GM18499 (cell line): ENCODE measurements at regions not wholly inside any gene's neighbourhood (a gene's known extent, or its start where the extent isn't known, plus 50 kb on each side); places are given as distances from the start of the nearest gene placed in this dataset.

Experiments
- ATAC-seq: cut with Tn5 transposase; IDR thresholded peaks from one replicate; pipeline ENCODE4 v1.9.1; 2021; ENCODE audit warnings: moderate number of reproducible peaks; ENCODE audit not compliant: insufficient read depth, unreplicated experiment

- ATAC-seq: no peak
Measured at GRCh38 chr4:141395246-141395830, 174.6 kb downstream of the ZNF330 start.

GRCh38 chr4:141395919-141396318, 175.2 kb downstream of the ZNF330 start:
- ATAC-seq: no peak

DNA sequence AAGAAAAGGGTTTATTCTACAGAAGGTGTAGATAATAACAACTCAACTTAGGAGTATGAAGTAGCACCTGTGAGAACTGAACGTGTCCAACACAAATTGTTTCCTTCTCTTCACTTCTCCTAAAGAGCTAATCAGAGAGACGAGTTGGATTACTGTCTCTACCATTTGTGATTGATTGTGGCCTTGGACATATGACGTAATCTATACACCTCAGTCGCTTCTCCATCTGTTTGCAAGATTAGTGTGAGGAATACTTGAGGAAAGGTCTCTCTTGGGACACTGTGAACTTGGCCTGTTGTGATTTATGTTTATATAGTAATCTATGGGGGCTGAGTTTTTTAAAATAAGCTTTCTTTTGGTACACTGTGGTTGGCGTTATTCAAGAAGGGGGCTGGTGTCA, 182.0 kb downstream of the ZNF330 start:
- ATAC-seq: no peak

- ATAC-seq: no peak
Measured at GRCh38 chr4:141403782-141404181, 183.1 kb downstream of the ZNF330 start.

GRCh38 chr4:141406237-141406636, 185.5 kb downstream of the ZNF330 start:
- ATAC-seq: no peak

DNA sequence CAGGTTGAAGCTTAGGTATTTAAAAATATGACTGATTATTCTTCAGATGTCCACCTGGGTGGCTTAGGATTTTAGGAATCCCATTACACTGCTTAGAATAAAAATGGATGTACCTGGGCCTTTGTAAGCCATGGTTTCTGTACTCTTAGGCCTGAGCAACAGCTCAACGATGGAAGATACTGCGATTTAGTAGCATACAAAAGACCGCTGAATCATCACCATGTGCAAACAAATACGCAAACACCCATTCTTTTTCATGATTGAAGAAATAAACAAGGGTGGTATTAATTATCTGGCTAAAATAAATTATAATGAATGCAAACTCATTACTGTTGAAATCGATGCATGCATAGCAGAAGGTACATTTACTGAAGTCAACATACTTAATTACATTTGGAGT, 188.9 kb downstream of the ZNF330 start:
- ATAC-seq: no peak

GRCh38 chr4:141410839-141411238, 190.1 kb downstream of the ZNF330 start:
- no peak for ATAC-seq

- ATAC-seq: no peak
Measured at GRCh38 chr4:141411936-141412335, 191.2 kb downstream of the ZNF330 start.

DNA sequence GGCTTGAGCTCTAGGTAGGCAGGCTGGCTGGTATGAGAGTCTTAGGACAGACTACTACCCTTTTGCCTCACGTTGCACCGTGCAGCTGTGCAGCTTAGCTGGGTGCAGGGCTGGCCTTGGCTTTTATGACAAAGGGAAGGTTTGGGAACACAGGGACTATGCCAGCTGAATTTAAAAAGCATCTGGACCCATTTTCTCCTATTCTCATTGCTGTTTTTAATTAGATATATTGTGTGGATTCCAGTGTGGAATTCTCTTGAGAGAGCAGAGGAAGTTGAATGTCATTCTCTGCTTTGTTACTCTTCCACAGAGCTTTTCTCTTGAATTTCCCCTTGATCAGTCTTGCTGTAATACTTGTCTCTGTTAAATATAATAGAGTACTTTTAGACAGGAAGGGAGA, 192.7 kb downstream of the ZNF330 start:
- ATAC-seq: no peak

- no peak for ATAC-seq
Measured at GRCh38 chr4:141415651-141416050, 195.0 kb downstream of the ZNF330 start.

DNA sequence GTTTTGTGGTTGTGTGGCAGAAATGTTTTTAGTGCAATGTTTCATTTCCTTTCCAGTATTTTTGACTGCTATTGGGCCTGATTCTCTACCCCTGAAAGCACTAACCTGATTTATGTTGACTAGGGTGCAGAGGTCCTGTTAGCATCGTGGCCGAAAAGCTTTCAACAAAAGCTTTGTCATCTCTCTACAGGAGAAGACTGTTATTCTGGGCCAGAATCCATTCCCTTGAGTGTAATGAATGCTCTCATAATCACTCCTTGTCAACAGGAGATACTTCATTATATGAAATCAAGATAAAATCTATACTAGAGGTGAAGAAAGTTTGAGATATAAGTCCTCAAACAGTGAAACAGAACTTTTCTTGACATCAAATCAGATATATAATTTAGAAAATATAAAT, 195.5 kb downstream of the ZNF330 start:
- no peak for ATAC-seq

DNA sequence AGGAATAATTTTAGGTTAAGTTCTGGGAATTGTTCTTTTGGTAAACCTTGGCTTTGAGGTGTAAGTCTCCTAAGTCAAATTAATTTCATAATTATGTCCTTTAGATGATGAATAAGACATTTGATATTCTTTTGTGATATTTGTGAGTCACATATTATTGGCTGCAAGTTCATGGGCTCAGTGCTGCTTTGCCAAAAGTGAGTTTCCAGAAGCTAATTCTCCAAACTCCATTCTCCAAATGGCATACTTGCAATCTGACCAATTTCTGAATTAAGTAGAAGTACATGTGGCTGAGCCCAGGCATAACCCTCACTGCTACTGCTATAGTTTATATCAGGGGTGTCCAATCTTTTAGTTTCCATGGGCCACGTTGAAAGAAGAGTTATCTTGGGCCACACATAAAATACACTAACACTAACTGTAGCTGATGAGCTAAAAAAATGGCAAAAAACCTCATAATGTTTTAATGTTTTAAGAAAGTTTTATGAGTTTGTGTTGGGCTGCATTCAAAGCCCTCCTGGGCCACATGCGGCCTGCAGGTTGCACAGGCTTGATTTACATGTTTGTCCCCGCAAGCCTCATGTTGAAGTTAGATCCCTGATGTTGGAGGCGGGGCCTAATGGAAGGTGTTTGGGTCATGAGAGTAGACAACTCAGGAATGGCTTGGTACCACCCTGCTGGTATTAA, 196.1 kb downstream of the ZNF330 start:
- no peak for ATAC-seq

DNA sequence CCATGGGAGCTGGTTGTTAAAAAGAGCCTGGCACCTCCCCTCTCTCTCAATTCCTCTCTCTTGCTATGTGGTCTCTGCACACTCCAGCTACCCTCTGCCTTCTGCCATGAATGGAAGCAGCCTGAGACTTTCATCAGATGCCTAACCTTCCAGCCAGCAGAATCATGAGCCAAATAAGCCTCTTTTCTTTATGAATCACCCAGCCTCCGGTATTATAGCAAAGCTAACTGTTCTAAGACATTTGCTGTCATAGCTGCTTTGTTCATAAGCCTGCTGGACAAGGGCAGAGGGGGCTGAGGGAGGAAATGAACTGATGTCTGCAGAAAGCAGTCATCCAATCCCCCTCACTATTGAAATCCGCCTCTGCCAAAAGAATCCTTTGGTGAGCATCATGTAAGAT, 196.7 kb downstream of the ZNF330 start:
- ATAC-seq: no peak

- ATAC-seq: no peak
Measured at GRCh38 chr4:141425124-141425523, 204.4 kb downstream of the ZNF330 start.

DNA sequence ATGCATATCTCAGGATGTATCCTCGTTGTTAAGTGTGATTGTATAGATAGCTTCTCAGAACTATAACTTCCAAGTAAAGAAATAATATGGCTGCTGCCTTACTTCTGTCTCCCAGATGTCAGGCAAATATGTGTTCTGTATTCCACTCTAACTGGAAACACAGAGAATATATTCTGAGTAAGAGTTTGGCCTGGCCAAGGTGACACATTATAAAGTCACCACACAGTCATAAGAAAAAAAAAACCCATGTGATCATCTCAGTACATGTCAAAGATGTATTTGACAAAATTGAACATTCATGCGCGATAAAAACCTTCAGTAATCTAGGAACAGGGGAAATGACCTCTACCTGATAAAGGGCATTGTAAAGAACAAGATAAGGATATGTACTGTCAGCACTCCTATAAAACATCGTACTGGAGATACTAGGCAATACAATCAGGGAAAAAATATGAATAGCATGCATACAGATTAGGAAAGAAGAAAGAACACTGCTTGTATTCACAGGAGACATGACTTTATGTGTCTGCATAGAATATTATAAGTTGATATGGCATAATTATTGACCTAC, 207.1 kb downstream of the ZNF330 start:
- ATAC-seq: no peak

- no peak for ATAC-seq
Measured at GRCh38 chr4:141429933-141430332, 206.4 kb upstream of the IL15 start.

- no peak for ATAC-seq
Measured at GRCh38 chr4:141430686-141431085, 205.7 kb upstream of the IL15 start.

GRCh38 chr4:141432000-141432712, 204.2 kb upstream of the IL15 start:
- no peak for ATAC-seq

DNA sequence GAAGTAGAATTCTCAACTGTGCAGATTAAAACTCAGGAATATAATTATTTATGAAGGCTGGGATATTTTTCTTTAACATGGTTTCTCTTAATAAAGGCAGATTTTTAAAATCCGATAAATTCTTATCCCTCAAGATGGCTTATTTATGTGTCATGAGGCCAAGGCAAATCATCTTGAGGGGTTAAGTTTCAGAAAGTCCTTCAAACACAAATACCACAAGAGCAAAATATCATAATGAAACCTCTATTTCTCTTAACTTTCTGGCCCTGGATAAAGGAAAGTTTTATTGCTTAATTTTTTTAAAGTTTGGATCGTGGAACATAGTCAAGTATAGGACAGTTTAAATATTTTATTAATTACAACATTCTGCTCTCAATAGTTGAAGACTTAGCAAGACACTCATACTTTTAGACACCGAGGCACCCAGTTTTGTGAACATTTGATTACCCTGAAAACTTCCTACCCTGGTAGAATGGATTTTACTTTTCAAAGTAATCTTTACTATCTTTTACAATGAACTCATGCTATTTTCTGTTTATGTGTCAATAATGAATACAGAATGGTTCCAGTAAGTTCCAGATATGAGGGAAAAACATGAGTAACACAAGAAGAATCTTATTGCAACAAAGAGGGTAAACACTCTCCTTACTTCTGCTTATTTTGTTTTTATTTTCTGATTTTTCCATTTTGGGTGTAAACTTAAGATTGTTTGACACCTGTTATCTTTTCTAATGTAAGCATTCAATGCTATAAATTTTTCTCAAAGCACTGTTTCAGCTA, 200.7 kb upstream of the IL15 start:
- no peak for ATAC-seq

DNA sequence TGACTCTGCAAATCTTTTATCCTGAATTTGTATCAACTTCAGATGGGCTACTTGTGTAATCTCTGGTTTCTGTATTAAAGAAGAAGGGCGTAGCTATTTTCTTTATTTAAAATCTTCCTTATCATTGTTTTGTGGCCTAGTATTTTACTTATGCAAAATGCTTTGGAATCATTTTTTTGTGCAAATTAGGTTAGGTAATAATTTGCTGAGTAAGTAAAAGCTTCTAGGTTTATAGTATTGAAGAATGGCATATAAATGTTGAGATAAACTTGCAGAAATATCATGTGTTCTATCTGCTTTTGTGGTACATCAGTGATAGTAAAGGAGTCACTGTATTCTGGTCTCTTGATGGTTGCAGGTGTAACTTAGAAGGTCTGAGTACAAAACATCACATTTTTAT, 197.2 kb upstream of the IL15 start:
- no peak for ATAC-seq

DNA sequence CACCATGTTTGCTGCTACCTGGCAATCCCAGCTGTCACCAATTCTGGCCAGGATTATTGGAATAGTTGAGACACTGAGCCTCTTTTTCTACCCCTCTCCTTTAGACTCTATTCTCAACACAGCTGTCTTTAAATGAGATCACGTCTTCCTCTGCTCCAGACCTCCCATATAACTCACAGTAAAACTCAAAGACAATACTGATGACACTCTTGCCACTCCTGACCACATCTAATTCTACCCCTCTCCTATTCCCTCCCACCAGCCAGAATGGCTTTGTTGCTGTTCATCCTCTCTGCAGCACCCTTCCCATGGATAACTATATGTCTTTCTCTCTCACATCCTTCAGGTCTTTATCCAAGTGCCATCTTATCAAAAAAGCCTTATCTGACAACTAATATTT, 188.6 kb upstream of the IL15 start:
- no peak for ATAC-seq
